HG03432 (cell line): ENCODE measurements at regions not wholly inside any gene's neighbourhood (a gene's known extent, or its start where the extent isn't known, plus 50 kb on each side); places are given as distances from the start of the nearest gene placed in this dataset.

ENCODE experiments used
- ATAC-seq: cut with Tn5 transposase; IDR thresholded peaks from one replicate; pipeline ENCODE4 v1.9.1; 2021; ENCODE audit warnings: mild to moderate bottlenecking, moderate library complexity; ENCODE audit not compliant: unreplicated experiment

DNA sequence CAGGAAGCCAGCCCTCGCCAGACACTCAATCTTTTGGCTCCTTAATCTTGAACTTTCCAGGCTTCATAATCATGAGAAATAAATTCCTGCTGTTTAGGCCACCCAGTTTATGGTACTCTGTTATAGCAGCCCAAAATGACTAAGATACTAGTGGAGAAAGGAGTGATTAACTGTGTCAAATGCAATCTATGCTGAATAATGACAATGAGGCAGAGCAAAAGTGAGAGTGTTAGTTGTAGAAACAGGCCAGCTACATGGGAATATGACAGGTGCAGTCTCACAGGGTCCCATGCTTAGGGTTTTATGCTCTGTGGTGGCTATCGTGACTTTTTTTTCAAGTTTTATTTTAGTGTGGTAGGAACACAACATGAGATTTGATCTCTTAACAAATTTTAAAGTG lies 888.8 kb downstream of the TTLL7 start:
- ATAC-seq: no peak

DNA sequence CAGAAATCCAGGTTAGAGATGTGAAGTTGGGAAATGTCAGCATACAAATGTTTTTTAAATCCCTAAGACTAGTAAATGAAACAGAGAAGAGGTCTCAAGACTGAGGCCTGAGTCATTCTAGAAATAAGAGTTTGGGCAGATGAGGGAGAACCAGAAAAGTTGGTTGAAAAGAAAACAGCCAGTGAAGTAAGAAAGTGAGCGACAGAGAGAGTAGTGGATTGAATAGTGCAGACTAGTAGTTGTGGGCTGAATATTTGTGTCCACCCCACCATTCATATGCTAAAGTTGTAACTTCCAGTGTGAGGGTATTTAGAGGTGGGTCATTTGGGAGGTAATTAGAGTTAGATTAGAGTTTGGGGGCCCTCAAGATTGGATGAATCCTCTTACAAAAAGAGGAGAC lies 889.2 kb downstream of the TTLL7 start:
- no peak for ATAC-seq

- ATAC-seq: no peak
These were observed 894.4 kb downstream of the TTLL7 start for GRCh38 chr1:83104558-83104957.

DNA sequence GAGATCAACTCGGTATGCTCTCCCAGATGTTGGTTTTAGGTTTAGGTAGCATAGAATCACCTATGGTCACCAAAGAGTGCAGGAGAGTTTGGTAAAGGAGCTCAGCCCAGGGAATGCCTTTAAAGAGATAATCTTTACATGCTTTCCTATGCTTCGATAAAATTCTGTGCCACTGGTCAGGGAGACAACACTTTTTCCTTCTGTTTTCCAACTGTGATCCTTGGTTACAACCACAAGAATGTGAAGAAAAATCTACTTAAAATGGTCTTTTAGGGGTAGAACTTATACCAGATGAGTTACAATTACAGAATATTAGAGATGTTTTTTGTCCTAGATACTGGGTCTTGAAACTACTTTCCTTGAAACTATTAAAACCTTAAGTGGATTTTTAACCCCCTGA lies 895.6 kb downstream of the TTLL7 start:
- ATAC-seq: no peak

DNA sequence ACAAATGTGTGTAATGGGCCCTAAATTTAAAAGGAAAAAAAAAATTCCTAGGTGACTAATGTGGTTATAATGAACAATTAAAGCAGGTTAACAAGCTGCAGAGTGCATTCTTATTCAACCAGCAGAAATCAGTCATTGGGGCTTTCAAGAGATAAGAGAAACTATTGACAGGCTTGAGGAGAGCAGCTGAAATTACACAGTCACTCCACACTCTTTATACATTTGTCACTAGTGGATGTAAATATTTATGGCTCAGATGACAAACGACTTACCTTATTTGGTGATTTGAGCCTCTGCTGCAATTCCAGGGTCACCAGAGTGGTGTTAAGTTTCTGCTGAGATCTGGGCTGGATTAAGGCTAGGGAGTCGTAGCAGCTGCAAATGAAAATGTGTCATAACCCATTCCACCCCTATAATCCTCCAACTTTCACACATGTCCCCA lies 896.3 kb downstream of the TTLL7 start:
- no peak for ATAC-seq

DNA sequence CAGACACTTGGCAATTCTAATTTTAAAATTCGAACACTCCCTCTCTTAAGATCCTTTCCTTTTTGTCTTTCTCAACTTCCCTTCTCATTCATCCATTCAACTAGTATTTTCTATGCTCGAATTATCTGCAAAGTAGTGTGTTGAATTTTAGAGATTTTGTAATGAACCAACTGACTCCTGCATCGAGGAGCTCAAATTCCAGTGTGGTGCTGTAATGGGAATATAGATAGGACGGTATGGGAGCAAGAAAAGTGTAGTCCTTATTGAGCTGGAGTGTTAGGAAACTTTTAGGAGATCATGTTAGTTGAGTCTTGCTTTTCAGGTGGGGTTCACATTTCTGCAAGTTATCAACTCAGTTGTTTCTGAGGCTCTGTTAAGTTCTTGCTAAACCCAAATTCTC lies 897.5 kb downstream of the TTLL7 start:
- no peak for ATAC-seq

DNA sequence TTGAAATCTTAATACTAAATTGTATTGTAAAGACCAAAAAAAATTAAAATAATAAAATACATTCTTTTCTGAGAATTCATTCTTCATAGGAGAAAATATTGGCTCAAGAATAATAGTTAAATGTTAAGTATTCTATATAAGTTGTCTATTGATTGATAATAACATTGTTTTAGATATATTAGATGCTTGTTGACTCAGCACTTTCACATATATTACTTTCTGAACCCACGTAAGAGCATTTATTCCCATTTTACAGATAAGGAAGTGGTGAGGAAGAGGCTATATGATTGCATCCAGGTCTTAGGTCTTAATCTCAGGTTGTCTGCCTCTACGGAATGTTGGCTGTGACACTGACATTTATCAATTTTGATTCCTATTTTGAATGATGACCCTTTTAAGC lies 898.8 kb downstream of the TTLL7 start:
- no peak for ATAC-seq

GRCh38 chr1:83098791-83099190 lies 900.1 kb downstream of the TTLL7 start:
- ATAC-seq: no peak

- no peak for ATAC-seq
These were observed 900.8 kb downstream of the TTLL7 start for GRCh38 chr1:83098131-83098530.

GRCh38 chr1:83097715-83098114 lies 901.2 kb downstream of the TTLL7 start:
- no peak for ATAC-seq

DNA sequence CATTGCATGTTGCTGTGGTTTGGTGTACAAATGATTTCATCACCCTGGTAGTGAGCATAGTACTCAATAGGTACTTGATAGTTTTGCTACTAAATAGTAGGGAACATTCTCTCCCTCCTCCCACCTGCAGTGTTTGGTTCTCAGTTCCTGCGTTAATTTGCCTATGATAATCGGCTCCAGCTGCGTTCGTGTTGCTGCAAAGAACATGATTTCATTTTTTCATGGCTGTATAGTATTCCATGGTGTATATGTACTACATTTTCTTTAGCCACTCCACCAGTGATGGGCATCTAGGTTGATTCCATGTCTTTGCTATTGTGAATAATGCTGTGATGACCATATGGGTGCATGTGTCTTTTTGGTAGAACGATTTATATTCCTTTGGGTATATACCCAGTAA lies 903.4 kb downstream of the TTLL7 start:
- ATAC-seq: no peak

DNA sequence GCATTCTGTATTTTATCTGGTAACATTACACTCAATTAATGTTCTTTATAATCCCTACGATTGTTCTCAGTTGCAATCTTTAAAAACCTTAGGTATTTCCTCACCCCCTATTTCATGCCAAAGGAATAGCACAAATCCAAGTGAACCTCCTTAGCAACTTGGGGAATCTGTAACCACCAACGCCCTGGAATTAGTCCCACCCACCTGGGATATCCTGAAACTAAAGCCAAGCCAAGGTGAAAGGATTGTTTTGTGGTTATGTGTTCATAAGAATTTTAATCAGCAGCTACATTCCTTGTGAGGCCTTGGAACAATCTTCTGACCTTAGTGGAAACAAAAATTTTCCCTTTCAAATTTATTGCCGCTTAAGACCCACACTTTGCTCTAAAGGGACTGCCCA lies 908.7 kb downstream of the TTLL7 start:
- no peak for ATAC-seq

DNA sequence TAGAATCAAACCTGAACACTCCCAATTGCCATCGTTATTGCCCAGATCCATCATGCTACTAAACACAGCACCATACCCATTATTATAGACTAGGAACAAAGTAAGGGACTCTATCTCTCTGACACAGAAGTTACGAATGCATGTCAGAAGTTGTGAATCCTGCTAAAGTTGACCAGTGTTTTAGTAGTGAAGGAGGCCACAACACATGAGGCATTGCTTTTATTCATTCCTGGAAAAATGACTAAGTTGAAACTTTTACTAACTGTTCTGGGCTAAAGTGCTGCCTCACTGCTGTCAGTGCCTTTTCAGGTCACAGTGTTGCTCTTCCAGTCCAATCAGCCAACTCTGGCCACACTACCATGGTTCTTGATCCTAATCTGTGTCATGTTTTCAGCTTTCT lies 911.1 kb downstream of the TTLL7 start:
- ATAC-seq: no peak

DNA sequence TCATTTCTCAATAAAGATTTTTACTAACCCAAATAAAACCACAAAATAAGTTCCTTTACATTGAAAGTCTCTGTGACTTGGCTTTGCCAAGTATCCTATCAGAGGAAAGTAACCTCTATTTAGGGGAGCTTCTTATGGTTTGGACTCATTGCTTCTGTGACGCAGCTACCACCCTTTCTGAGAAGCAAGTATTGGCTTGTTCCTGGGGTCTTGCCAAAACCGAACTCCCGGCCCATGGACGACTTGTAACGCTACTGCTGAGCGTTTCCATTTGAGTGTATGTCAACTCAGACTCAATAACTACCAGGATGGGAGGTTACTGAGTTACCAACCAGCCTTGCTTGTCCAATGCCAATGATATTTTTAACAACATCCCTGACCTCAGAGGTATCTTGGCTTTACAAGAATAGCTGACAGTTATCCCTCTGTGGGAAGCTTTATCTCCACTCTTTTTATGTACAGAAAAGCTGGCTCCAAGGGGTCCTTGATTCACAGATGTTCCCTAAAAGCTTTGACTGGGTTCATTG lies 911.9 kb downstream of the TTLL7 start:
- no peak for ATAC-seq

DNA sequence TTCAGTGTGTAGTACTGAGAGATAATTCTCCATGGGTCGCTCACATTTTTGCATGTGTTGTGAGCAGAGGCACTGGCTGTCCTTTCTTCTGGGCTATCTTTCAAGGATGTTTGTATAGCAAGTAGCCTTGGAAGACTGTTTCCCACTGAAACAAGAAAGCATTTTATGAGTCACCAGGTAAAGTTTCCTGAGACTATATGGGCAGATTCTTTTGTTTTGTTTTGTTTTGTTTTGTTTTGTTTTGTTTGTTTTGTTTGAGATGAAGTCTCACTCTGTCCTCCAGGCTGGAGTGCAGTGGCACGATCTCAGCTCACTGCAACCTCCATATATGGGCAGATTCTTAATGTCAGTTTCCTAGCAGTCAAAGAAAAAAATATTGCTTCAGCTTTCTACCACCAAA lies 912.6 kb downstream of the TTLL7 start:
- no peak for ATAC-seq

GRCh38 chr1:83083589-83084224 lies 915.2 kb downstream of the TTLL7 start:
- ATAC-seq: no peak

- no peak for ATAC-seq
These were observed 921.5 kb downstream of the TTLL7 start for GRCh38 chr1:83077411-83077810.

DNA sequence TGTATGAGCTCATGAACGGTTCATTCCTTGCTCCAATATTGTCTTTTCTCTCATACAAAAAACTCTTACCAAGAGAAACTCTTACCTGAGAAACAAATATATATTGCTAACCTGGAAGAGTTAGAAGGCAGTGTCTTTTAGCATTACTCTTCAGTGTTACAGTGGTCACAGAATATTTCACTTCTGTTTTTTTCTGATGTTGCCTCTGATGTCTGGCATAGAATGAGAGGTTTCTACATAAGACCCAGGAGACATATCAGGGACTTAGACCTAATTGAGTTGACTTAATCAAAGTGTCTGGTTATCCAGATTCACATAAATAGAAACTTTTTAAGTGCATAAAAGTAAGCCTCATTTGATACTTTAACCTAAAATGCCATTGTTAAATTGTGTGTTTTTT lies 923.8 kb downstream of the TTLL7 start:
- ATAC-seq: no peak

DNA sequence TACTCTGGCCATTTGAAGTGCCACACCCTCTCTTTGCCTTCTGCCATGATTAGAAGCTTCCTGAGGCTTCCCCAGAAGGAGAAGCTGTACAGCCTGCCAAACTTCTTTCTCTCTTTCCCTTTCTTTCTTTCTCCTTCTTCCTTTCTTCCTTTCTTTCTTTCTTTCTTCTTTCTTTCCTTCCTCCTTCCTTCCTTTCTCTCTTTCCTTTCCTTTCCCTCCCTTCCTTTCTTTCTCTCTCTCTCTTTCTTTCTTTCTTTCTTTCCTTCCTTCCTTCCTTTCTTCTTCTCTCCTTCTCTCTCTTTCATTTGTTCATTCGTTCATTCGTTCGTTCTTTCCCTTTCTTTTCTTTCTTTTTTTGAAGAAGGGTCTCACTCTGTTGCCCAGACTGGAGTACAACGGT lies 931.0 kb downstream of the TTLL7 start:
- no peak for ATAC-seq

GRCh38 chr1:83065952-83066727 lies 932.8 kb downstream of the TTLL7 start:
- no peak for ATAC-seq

DNA sequence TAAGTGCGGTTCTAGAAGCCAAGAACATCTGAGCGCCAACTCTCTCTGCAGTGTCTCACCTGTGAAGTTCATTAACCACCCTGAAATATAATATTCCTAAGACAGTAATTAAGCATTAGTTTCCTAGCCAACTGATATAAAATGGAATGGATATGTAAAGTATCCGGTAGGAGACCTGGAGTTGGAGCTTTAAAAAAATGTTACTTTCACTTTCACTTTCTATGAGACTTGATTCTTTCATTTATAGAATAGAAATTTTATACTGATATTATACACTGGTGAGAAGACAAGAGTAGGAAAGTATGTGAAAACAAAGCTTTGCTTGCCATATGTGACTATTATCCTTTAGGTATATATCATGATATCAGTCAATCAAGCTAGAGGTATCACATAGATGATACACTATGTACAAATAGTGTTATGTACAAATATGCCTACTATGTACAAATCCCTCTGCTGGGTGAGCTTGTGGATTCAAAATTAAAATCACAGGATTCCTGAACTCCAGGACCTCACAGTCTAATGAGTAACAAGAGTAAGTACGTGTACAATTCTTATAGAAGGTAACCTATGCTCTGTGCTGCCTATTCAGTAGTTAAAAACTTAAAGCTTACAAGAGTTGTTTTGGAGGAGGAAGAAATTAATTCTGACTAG lies 934.2 kb downstream of the TTLL7 start:
- no peak for ATAC-seq
